ENCODE measurements at regions not wholly inside any gene's neighbourhood (a gene's known extent, or its start where the extent isn't known, plus 50 kb on each side); places are given as distances from the start of the nearest gene placed in this dataset.

DNA sequence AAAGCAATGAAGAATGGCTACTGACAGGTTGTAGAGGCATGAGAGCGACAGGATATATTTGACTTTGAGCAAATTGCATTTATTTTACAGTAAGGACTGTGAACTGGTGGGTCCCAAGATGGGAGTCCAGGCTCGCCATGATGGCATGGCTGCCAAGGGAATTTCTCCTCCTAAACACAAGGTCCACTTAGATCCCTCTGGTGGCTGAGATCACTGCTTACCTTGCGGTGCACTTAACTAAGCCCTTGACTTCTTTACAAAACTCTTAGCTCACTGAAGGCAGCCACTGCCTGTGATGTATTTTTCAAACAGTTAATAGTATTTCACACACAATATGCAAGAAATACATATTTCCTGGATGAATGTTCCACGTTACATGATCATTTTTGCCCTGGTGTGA, 50.3 kb upstream of the SORBS2 start:
- DNase-seq (ENCODE audit: low read depth, low spot score): no peak

DNA sequence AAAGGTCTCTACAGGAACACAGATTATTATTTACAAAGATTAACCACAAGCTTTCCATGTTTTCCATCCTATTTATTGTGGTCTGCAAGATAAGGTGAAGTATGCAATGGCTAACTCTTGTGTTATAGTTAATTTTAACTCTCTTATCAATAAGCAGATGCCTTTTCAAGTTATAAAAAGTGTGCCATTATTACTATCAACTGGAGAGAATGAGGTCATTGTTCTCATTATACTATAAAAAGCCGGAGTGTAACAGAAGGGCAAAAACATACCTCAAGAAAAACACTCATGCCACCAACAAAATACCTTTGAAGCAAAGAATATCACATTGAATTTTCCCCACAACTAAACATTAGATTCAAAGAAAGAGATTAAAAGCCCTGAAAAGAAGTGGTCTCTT, 52.0 kb upstream of the SORBS2 start:
- no peak for DNase-seq (ENCODE audit: low read depth, low spot score)

DNA sequence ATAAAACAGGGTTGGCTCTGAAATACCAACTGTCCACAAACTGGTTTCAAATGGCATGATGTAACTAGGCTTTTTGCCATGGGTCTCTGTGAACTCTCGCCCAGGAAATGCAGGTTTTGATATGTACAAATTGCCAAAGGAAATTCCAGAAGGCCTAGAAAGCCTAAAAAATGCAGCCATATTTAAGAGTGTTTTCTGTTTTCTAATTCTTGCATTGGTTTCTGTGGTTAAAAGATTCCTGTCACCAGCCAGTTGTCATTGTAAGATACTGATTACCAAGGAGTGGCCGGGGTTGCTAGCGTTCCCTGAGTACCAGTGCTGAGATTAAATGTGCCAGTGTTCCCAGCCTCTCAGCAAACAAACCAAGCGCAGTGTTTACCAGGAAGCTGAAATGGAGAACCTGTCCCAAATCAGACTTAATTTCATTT, 53.9 kb upstream of the SORBS2 start:
- DNase-seq (ENCODE audit: low read depth, low spot score): no peak

DNA sequence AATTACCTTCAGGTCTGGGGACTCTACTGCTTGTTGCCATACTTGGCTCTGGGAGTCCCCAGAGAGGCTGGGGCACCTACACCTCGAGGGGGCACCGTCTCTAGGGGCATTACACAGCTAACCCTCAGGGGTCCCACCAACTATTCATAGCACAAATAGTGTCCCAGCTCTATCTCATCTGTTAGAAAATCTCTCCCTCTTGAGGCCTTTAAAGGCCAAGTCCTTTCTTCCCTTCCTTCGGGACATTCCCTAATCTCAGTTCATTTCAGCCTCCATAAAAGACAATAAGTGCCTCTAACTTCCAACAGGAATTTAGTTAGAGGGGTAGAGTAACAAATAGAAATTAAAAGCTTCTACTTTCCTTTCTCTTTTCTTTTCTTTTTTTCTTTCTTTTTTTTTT, 55.8 kb upstream of the SORBS2 start:
- DNase-seq (ENCODE audit: low read depth, low spot score): no peak

GRCh38 chr4:185868983-185869382, 57.0 kb upstream of the SORBS2 start:
- DNase-seq (ENCODE audit: low read depth, low spot score): no peak

DNA sequence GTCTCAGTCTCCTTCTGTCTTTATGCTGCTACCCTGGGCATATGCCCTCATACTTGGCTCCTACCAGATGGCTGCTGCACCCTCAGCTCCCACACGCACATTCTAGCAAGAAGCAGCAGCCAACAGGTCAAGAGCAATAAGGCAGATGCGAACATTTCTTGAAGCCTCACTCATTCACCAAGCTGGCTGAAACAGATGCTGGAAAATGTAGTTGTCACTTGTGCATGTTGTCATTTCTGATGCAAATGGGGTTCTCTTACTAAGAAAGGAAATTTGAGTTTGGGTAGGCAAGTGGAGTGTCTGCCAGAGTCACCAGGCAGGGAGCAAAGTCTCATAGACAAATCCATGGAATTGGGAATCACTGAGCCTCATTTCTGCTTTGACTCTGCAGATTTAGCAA, 57.4 kb upstream of the SORBS2 start:
- no peak for DNase-seq (ENCODE audit: low read depth, low spot score)

DNA sequence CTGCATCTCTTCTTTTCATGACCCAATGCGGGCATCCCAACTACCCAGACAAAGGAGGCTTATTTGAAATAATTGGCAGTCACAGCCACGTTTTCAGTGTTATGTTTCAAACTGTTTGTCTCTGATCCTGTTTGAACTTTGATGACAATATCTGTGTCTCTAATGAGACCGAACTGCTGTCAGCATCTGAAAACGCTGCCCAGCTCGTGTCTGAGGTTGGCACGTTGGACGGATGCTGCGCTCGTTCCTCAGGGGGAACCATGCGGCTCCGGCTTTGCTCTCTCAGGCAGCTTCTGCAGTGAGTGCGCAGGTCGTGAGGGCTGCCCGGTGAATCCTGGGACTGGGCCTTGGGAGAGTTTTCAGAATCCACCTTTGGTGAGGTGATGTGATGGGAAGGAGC, 58.4 kb upstream of the SORBS2 start:
- DNase-seq (ENCODE audit: low read depth, low spot score): no peak

DNA sequence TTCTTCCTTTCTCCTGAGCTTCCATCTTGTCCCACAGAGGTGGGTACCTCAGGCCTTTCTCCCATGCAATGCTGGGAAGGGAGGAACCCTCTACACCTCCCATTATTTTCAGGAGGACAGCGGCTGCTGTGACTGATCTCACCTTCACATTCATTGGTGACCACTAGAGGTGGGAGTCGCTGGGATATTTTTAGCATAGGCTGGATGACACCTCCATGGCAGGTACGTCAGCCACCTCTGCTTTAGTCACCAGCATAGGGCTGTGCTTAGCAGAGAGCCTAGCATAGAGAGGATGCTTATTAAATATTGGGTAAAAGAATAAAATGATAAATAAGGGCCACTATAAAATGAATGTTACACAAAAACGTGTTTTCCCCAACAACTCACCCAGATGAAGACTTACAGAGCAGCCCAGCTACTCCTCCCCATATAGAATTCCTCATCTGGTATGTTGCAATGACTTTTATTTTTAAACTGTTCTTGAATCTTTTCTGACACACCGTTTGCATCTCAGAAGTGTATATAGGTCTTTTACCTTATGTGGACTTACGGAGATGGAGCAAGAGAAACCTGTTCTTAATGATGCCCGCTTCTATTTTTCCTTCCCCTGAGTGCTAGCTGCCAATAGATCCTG, 60.9 kb upstream of the SORBS2 start:
- DNase-seq (ENCODE audit: low read depth, low spot score): no peak

- no peak for DNase-seq (ENCODE audit: low read depth, low spot score)
These were observed 62.7 kb upstream of the SORBS2 start for GRCh38 chr4:185874516-185875230.

DNA sequence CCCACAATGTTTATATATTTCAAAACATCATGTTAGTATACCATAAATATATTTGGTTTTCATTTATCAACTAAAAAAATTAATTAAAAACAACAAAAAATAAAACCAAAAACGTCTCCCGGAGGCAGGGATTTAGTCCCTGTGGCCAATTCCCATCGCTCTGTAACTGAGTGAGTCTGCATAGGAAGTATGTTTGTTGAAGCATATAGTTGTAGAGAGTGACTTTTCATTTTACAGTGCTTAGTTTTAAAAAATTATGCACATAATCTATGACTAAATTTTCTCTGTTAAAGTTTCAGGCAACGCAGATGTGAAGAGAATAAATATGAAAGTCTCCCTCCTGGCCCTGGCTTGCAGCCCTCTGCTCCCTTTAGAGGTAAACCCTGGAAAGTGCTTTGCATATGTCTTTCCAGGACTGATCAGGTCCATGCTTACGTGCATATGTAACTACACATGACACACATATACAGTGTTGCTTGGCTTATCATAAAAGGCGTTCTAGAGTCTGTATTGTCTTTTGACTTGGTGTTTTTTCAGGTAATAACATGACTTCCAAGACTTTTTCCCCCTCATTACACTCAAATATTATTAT, 63.4 kb upstream of the SORBS2 start:
- DNase-seq (ENCODE audit: low read depth, low spot score): no peak

- DNase-seq (ENCODE audit: low read depth, low spot score): no peak
These were observed 66.6 kb upstream of the SORBS2 start for GRCh38 chr4:185878633-185879032.

DNA sequence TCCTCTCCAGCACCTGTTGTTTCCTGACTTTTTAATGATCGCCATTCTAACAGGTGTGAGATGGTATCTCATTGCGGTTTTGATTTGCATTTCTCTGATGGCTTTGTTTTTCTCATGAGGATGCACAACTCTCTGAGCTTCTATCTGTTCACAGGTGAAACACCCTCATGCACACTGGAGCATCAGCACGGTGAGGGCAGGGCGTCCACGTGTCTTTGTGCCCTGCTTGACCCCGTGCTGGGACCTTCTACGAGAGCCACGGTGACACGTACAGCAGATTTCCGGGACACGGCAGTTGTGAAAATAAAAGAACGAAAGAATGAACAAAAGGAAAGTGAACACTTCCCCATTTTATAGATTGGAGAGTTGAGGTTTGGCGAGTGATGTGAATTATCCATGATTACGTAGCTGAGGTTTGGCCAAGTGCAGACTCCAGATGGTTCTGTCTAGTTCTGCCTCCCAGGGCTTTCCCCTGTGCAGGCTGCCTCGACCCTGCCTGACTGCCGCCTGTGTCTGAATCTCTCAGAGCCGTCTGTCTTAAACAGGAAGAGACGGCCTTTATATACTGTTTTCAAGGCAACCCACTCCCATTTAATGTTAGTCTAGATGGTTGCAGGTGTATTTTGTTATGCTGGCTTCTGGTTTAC, 67.8 kb upstream of the SORBS2 start:
- no peak for DNase-seq (ENCODE audit: low read depth, low spot score)

DNA sequence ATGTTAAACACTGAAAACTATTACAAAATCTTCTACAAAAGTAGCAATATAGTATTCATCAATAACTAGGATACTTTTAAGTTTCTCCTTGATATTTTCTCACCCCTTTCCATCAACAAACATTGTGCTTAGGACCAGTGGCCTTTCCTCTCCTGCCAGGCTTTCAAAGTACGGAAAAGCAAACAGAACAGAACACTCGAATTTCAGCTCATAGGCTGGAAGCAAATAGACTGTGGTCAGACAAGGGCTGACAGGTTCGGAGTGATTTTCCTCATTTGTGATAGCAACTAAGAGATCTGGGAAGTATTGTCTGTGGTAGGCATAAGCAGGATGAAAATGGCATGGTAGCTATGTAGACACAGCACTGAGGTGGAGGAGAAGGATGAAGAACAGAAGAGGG, 68.6 kb upstream of the SORBS2 start:
- DNase-seq (ENCODE audit: low read depth, low spot score): no peak

DNA sequence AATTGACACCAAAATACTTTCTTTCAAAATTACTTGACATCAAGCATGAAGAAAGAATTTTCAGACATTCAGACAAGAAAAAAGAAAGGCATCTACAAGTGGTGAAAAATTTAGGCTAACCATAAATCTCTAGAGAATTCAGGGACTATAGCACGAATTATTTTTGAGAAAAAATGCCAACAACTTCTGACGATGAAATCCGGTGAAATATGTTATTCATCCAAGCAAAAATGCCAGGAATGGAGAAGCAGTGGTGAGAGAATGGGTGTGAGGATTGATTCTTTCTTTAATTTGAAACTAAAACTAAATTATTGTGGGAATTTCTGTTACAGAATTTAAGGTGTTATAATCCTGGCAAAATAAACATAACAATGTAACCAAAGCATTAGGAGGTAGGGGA, 69.4 kb upstream of the SORBS2 start:
- no peak for DNase-seq (ENCODE audit: low read depth, low spot score)

DNA sequence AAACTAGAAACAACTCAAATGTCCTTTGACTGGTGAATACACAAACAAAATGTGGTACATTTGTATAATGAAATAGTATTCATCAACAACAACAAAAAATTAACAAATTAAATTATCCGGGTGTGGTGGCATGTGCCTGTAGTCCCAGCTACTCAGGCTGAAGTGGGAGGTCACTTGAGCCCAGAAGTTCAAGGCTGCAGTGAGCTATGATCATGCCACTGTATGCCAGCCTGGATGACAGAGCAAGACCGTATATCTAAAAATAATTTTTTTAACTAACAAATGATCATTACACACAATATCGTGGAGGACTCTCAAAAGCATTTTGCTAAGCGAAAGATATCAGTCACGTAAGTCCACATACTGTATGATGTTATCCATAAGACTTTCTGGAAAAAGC, 71.6 kb upstream of the SORBS2 start:
- DNase-seq (ENCODE audit: low read depth, low spot score): no peak

DNA sequence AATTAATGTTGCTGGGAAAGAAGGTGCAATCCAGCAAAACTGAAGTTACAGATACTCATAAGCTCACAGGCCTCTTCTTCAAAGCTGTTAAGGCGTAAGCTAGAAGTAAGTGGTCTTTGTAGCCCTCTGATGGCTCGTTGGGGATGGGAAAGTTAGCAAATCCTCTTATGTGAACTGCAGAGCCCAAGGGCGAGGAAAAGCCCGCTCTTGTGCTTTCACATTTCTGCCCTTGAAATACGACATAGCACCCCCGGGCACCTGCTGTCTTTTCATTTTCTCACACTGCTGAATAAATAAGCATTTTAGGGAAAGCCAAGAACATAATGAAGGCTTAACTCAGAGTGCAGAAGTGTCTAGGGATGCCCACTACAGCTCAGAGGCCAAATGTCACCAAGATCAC, 73.1 kb upstream of the SORBS2 start:
- no peak for DNase-seq (ENCODE audit: low read depth, low spot score)

DNA sequence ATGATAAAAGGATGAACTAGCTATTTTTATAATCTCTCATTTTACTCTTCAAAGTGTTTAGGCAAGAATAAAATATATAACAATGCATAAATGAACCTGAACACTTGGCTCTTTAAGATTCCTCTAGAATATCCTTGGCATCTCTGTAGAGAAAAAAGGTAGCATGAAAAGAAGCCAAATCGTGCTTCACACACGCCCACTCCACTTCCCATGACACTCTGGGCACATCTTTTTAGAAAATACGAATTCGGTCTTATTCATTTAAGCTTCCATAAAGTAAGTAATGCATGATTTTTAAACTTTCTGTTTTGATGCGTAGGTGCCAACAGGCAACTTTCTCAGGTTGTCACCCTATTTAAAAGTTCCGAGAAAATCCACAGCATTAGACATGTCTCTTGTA, 73.6 kb upstream of the SORBS2 start:
- no peak for DNase-seq (ENCODE audit: low read depth, low spot score)

DNA sequence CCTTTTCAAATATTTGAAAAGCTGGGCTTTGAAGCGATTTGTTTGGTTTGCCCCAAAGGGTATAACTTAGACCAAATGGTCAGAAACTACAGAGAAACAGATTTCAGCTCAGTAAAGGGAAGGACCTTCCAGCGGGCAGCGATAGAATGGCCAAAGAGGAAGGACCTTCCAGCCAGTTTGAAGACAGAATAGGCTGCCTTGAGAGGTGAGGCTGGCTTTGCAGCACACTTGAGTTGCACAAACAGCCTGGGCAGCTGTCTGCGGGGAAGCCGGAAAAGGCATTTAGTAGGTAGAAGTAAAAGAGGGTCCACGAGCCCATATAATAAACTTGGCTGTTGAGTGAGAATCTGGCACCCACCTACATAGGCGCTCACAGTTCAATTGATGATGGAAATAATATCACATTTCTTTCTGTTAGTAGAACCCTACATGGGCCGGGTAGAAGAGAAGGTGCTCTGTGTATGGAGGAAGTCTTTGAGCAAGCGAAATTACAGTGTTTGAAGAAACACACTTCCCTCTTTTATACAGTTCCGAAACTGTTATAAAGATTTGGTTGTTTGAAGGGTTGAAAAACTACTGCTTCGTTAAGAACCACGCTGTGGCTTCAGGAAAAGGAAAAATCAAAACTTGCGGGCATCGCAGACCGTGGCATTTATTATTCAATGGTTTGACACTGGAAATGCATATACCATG, 75.0 kb upstream of the SORBS2 start:
- no peak for DNase-seq (ENCODE audit: low read depth, low spot score)

- DNase-seq (ENCODE audit: low read depth, low spot score): no peak
These were observed 76.7 kb upstream of the SORBS2 start for GRCh38 chr4:185888676-185889075.

GRCh38 chr4:185889585-185889984, 77.6 kb upstream of the SORBS2 start:
- DNase-seq (ENCODE audit: low read depth, low spot score): no peak

GRCh38 chr4:185890196-185890595, 78.2 kb upstream of the SORBS2 start:
- DNase-seq (ENCODE audit: low read depth, low spot score): no peak

DNA sequence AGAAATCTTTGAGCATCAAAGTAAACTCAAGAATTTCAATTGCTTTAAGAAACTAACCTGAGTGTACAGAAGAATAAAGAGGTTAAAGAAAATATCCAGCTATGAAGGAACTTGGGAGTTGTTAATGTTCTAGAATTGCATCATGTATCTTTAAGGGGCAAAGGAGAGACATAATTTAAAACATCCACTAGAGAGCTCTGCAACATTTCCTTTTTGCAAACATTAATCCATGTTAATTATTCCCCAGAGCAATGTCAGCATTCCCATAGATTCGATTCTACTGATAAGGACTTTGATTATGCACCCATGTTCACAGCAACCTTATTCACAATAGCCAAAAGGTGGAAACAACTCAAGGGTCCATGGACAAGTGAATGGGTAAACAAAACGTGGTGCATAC, 80.2 kb upstream of the SORBS2 start:
- DNase-seq (ENCODE audit: low read depth, low spot score): no peak
